ENCODE measurements at regions not wholly inside any gene's neighbourhood (a gene's known extent, or its start where the extent isn't known, plus 50 kb on each side); places are given as distances from the start of the nearest gene placed in this dataset.
"Not testable (repeated sequence)": the region's sequence is repeated elsewhere in the genome, so short reads cannot be mapped to it uniquely, and the experiment has no call there.

GRCh38 chr2:43065036-43065435 is 161.4 kb downstream of the ZFP36L2 start:
- no peaks in the 10 kb centered on the region for H4K20me1 ChIP-seq (ENCODE audit: insufficient read depth, poor library complexity, severe bottlenecking)
- H3K4me1 ChIP-seq (ENCODE audit: insufficient read depth): no peaks in the 10 kb centered on the region
- no peak overlapping the region for H3K4me3 ChIP-seq
- TF ChIP-seq CTCF (IDR thresholded peaks at IDR 0.05; ENCODE audit: poor library complexity) (no peak), EZH2 (IDR thresholded peaks at IDR 0.05; ENCODE audit: borderline replicate concordance) (no peak), EZH2phosphoT487 (IDR thresholded peaks at IDR 0.05; ENCODE audit: low read depth, severe bottlenecking, unreplicated experiment) (no peak)
- no peak for DNase-seq (ENCODE audit: low spot score)
- H3K9me3 ChIP-seq (ENCODE audit: low read depth): no peaks in the 10 kb centered on the region
- H3K9me2 ChIP-seq (replicated peaks; ENCODE audit: insufficient read depth): no peaks in the 10 kb centered on the region
- no peaks in the 10 kb centered on the region for H3K27me3 ChIP-seq
- H2AFZ ChIP-seq: no peak overlapping the region
- H3K4me2 ChIP-seq: no peak overlapping the region
- WGBS (ENCODE audit: low lambda C conversion rate, missing lambda C conversion rate): 74% methylated on average over 3 of the region's 3 CpGs
- no peak overlapping the region for H3K27ac ChIP-seq
- no peaks in the 10 kb centered on the region for H3K79me2 ChIP-seq
- no peaks in the 10 kb centered on the region for H3K36me3 ChIP-seq (replicated peaks; ENCODE audit: insufficient read depth, low read depth)

GRCh38 chr2:43063096-43063495 is 163.3 kb downstream of the ZFP36L2 start:
- not testable (repeated sequence) for H3K4me2 ChIP-seq; H3K79me2 ChIP-seq; H3K9me2 ChIP-seq (replicated peaks; ENCODE audit: insufficient read depth); H3K36me3 ChIP-seq (replicated peaks; ENCODE audit: insufficient read depth, low read depth); H4K20me1 ChIP-seq (ENCODE audit: insufficient read depth, poor library complexity, severe bottlenecking); H3K27me3 ChIP-seq; H3K9me3 ChIP-seq (ENCODE audit: low read depth); H3K27ac ChIP-seq; DNase-seq (ENCODE audit: low spot score); H3K4me3 ChIP-seq; H2AFZ ChIP-seq
- WGBS (ENCODE audit: low lambda C conversion rate, missing lambda C conversion rate): no CpG with 5 or more reads among the region's 32 CpGs
- H3K4me1 ChIP-seq (ENCODE audit: insufficient read depth): peaks cover 18% of the 10 kb centered on the region

- no peaks in the 10 kb centered on the region for H3K9me2 ChIP-seq (replicated peaks; ENCODE audit: insufficient read depth)
- no peak overlapping the region for H3K4me2 ChIP-seq
- no peaks in the 10 kb centered on the region for H3K36me3 ChIP-seq (replicated peaks; ENCODE audit: insufficient read depth, low read depth)
- no peaks in the 10 kb centered on the region for H3K79me2 ChIP-seq
- no peak overlapping the region for H2AFZ ChIP-seq
- no peaks in the 10 kb centered on the region for H3K27me3 ChIP-seq
- peaks cover 21% of the 10 kb centered on the region for H3K4me1 ChIP-seq (ENCODE audit: insufficient read depth)
- H3K27ac ChIP-seq: no peak overlapping the region
- no peak for DNase-seq (ENCODE audit: low spot score)
- H3K4me3 ChIP-seq: no peak overlapping the region
- no peaks in the 10 kb centered on the region for H3K9me3 ChIP-seq (ENCODE audit: low read depth)
- TF ChIP-seq EZH2 (IDR thresholded peaks at IDR 0.05; ENCODE audit: borderline replicate concordance) (no peak), EZH2phosphoT487 (IDR thresholded peaks at IDR 0.05; ENCODE audit: low read depth, severe bottlenecking, unreplicated experiment) (no peak), CTCF (IDR thresholded peaks at IDR 0.05; ENCODE audit: poor library complexity) (no peak)
- H4K20me1 ChIP-seq (ENCODE audit: insufficient read depth, poor library complexity, severe bottlenecking): no peaks in the 10 kb centered on the region
These were observed 164.3 kb downstream of the ZFP36L2 start for GRCh38 chr2:43062058-43062457.

- no peak overlapping the region for H3K4me2 ChIP-seq
- 98% methylated on average over 3 of the region's 3 CpGs for WGBS (ENCODE audit: low lambda C conversion rate, missing lambda C conversion rate)
These were observed 165.9 kb downstream of the ZFP36L2 start for GRCh38 chr2:43060390-43061016.

More at GRCh38 chr2:43060390-43061016, 165.9 kb downstream of the ZFP36L2 start:
- no peaks in the 10 kb centered on the region for H3K27me3 ChIP-seq
- H3K27ac ChIP-seq: no peak overlapping the region
- no peaks in the 10 kb centered on the region for H4K20me1 ChIP-seq (ENCODE audit: insufficient read depth, poor library complexity, severe bottlenecking)
- no peaks in the 10 kb centered on the region for H3K36me3 ChIP-seq (replicated peaks; ENCODE audit: insufficient read depth, low read depth)
- H3K9me2 ChIP-seq (replicated peaks; ENCODE audit: insufficient read depth): no peaks in the 10 kb centered on the region
- H2AFZ ChIP-seq: no peak overlapping the region
- TF ChIP-seq EZH2 (IDR thresholded peaks at IDR 0.05; ENCODE audit: borderline replicate concordance) (no peak), EZH2phosphoT487 (IDR thresholded peaks at IDR 0.05; ENCODE audit: low read depth, severe bottlenecking, unreplicated experiment) (no peak), CTCF (IDR thresholded peaks at IDR 0.05; ENCODE audit: poor library complexity) (no peak)
- no peaks in the 10 kb centered on the region for H3K79me2 ChIP-seq
- peaks cover 21% of the 10 kb centered on the region for H3K4me1 ChIP-seq (ENCODE audit: insufficient read depth)
- no peak overlapping the region for H3K4me3 ChIP-seq
- H3K9me3 ChIP-seq (ENCODE audit: low read depth): no peaks in the 10 kb centered on the region
- no peak for DNase-seq (ENCODE audit: low spot score)
